ENCODE measurements at regions not wholly inside any gene's neighbourhood (a gene's known extent, or its start where the extent isn't known, plus 50 kb on each side); places are given as distances from the start of the nearest gene placed in this dataset.

DNA sequence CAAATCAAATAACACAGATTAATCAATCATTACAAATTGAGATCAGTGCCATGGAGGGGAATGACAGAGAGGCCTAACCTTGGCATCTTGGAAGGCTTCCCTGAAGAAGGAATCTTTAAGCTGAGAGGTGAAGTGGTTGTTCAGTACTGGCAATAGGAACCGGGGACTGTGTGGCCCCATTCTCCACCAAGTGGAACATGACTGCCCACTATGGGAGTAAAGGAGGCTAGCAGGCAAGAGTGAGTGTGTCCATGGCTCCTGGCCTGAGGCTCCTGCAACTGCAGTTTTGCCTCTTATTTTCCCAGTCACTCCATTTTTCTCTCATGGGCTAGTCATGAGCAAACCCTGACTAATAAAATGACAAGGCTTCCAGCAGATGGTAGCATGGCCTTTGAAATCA lies 112.2 kb upstream of the GJB5 start:
- in situ Hi-C loops (cut with MboI; ENCODE audit: low pct_ligation_motif_present in 1 of 4, low pct_unique_long_range_greater_than_20kb in 1 of 4, low sequenced_read_pairs in 3 of 4) (no loop called here), intact Hi-C loops (cut with DNase I; ENCODE audit: low total_unique reads) (no loop called here)
- H3K4me3 ChIP-seq, result no peak overlapping the region
- DNase-seq, result no peak
- WGBS, 2 donors (ENCODE audit: low coverage in 1 of 2), result 37% methylated on average over 1 of the region's 1 CpG; no CpG with 5 or more reads in 1 of the 2 donors
- H3K27me3 ChIP-seq, result peaks cover 9% of the 10 kb centered on the region
- no peaks in the 10 kb centered on the region for H3K4me1 ChIP-seq
- no peaks in the 10 kb centered on the region for H3K36me3 ChIP-seq
- no peak for TF ChIP-seq POLR2A (IDR thresholded peaks at IDR 0.05)
- TF ChIP-seq, protein P1, sequence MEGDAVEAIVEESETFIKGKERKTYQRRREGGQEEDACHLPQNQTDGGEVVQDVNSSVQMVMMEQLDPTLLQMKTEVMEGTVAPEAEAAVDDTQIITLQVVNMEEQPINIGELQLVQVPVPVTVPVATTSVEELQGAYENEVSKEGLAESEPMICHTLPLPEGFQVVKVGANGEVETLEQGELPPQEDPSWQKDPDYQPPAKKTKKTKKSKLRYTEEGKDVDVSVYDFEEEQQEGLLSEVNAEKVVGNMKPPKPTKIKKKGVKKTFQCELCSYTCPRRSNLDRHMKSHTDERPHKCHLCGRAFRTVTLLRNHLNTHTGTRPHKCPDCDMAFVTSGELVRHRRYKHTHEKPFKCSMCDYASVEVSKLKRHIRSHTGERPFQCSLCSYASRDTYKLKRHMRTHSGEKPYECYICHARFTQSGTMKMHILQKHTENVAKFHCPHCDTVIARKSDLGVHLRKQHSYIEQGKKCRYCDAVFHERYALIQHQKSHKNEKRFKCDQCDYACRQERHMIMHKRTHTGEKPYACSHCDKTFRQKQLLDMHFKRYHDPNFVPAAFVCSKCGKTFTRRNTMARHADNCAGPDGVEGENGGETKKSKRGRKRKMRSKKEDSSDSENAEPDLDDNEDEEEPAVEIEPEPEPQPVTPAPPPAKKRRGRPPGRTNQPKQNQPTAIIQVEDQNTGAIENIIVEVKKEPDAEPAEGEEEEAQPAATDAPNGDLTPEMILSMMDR (IDR thresholded peaks at IDR 0.05), result no peak
- no peak for TF ChIP-seq POLR2AphosphoS5 (IDR thresholded peaks at IDR 0.05)
- no peak for TF ChIP-seq EP300 (IDR thresholded peaks at IDR 0.05; ENCODE audit: low read depth)
- no peaks in the 10 kb centered on the region for H3K9me3 ChIP-seq
- no peak overlapping the region for H3K27ac ChIP-seq

DNA sequence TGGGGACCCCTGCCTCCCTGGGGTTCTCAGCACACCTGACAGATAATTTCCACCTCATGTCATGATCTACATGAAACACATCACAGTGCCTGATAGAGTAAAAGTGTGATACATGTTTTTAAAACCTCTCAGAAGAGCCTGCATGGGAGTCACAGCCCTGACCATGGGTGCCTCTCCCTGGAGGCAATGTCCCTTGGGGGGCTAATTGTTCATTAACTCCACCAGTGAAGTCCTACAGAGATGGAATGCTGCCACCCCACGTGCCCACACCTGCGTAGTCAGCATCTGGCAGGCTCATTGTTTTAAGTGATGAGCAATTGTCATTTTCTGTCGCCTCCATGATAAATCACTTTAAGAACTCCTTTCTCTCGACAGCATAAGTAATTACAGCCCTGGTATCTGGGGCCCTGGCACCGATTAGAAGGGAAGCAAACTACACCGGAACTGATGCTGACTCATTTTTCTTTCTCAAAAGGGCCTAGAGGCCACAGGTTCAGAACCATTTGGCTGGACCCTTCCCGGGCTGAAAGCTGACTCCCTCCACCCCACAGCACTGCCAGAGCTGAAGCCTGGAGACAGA lies 109.6 kb upstream of the GJB5 start:
- in situ Hi-C loops (cut with MboI; ENCODE audit: low pct_ligation_motif_present in 1 of 4, low pct_unique_long_range_greater_than_20kb in 1 of 4, low sequenced_read_pairs in 3 of 4) (no loop called here), intact Hi-C loops (cut with DNase I; ENCODE audit: low total_unique reads) (no loop called here)
- no peaks in the 10 kb centered on the region for H3K36me3 ChIP-seq
- no peaks in the 10 kb centered on the region for H3K4me1 ChIP-seq
- no peaks in the 10 kb centered on the region for H3K9me3 ChIP-seq
- DNase-seq, result no peak
- H3K27ac ChIP-seq, result no peak overlapping the region
- H3K4me3 ChIP-seq, result no peak overlapping the region
- WGBS, 2 donors (ENCODE audit: low coverage in 1 of 2), result 48% methylated on average over 7 of the region's 7 CpGs; no CpG with 5 or more reads in 1 of the 2 donors
- peaks cover 19% of the 10 kb centered on the region for H3K27me3 ChIP-seq
- no peak for TF ChIP-seq POLR2A (IDR thresholded peaks at IDR 0.05)
- TF ChIP-seq, protein P1 (IDR thresholded peaks at IDR 0.05), result no peak
- TF ChIP-seq POLR2AphosphoS5 (IDR thresholded peaks at IDR 0.05), result no peak
- no peak for TF ChIP-seq EP300 (IDR thresholded peaks at IDR 0.05; ENCODE audit: low read depth)

GRCh38 chr1:34645919-34646318 lies 108.9 kb upstream of the GJB5 start:
- H3K4me3 ChIP-seq, result no peak overlapping the region
- intact Hi-C loops (cut with DNase I; ENCODE audit: low total_unique reads), result no loop called here
- WGBS, 2 donors (ENCODE audit: low coverage in 1 of 2), result 49% methylated on average over 3 of the region's 3 CpGs; no CpG with 5 or more reads in 1 of the 2 donors

DNA sequence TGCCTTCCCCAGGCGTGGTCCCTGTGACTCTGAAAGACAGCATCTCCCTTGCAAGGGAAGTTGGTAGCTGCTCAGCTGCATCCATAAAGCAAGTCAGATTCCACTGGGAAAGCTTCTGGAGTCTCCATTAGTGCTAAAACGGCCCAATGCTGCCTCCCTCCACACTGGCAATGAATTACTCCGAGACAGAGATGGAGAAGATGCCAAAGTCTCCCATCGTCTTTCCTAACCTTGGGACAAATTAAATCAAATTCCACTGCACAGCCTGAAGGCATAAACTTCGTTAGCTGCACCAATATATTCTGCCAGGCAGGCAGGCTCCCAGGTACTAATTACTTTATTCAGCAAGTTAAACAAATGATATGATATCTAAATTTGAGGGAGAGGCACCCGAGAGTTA lies 106.3 kb upstream of the GJB5 start:
- 50 to 78% methylated on average over 2 to 6 of the region's 6 CpGs for WGBS, 2 donors (ENCODE audit: low coverage in 1 of 2)
- in situ Hi-C loops (cut with MboI; ENCODE audit: low pct_ligation_motif_present in 1 of 4, low pct_unique_long_range_greater_than_20kb in 1 of 4, low sequenced_read_pairs in 3 of 4) (no loop called here), intact Hi-C loops (cut with DNase I; ENCODE audit: low total_unique reads) (no loop called here)
- no peak overlapping the region for H3K4me3 ChIP-seq
- TF ChIP-seq, protein P1 (IDR thresholded peaks at IDR 0.05), result no peak
- no peak for TF ChIP-seq POLR2AphosphoS5 (IDR thresholded peaks at IDR 0.05)
- no peak for TF ChIP-seq EP300 (IDR thresholded peaks at IDR 0.05; ENCODE audit: low read depth)
- TF ChIP-seq POLR2A (IDR thresholded peaks at IDR 0.05), result no peak
- no peaks in the 10 kb centered on the region for H3K36me3 ChIP-seq
- H3K27me3 ChIP-seq, result peaks cover 25% of the 10 kb centered on the region
- no peaks in the 10 kb centered on the region for H3K4me1 ChIP-seq
- H3K9me3 ChIP-seq, result no peaks in the 10 kb centered on the region
- no peak overlapping the region for H3K27ac ChIP-seq
- no peak for DNase-seq

More at GRCh38 chr1:34645919-34646318, 108.9 kb upstream of the GJB5 start:
- in situ Hi-C loops (cut with MboI; ENCODE audit: low pct_ligation_motif_present in 1 of 4, low pct_unique_long_range_greater_than_20kb in 1 of 4, low sequenced_read_pairs in 3 of 4), result no loop called here
- Histone ChIP-seq H3K27me3 (peaks cover 19% of the 10 kb centered on the region), H3K9me3 (no peaks in the 10 kb centered on the region), H3K4me1 (no peaks in the 10 kb centered on the region), H3K27ac (no peak overlapping the region), H3K36me3 (no peaks in the 10 kb centered on the region)
- no peak for TF ChIP-seq POLR2A (IDR thresholded peaks at IDR 0.05)
- no peak for TF ChIP-seq EP300 (IDR thresholded peaks at IDR 0.05; ENCODE audit: low read depth)
- no peak for TF ChIP-seq POLR2AphosphoS5 (IDR thresholded peaks at IDR 0.05)
- TF ChIP-seq, protein P1 (IDR thresholded peaks at IDR 0.05), result no peak
- DNase-seq, result no peak
